A549 (cell line): ENCODE measurements at regions not wholly inside any gene's neighbourhood (a gene's known extent, or its start where the extent isn't known, plus 50 kb on each side); places are given as distances from the start of the nearest gene placed in this dataset.

ENCODE experiments used
- ATAC-seq, 2 experiments: fragments of 200-7000 bp in 1 of 2; fragments of >200 bp in 1 of 2; cut with Nextera tagmentation in 1 of 2; cut with Tn5 transposase in 1 of 2; 3 replicates each; pipeline versions ENCODE4 v1.8.0 to v1.9.1; 2018 to 2020; ENCODE audit warnings: mild to moderate bottlenecking in 1 of 2, moderate library complexity in 1 of 2
- CTCF ChIA-PET: fragments of 300-600 bp; sonication (Branson Sonifier 250); formaldehyde crosslinking; extraction: SDS; loops from one replicate; lab custom pipeline; 2021; ENCODE audit warnings: antibody characterized with exemption, inconsistent platforms; lab: Yijun Ruan, JAX
- POLR2A ChIA-PET: fragments of 350-600 bp; formaldehyde crosslinking; extraction: SDS; loops from one replicate; lab custom pipeline; 2021; ENCODE audit warnings: antibody characterized with exemption, inconsistent platforms; lab: Yijun Ruan, JAX
- DNase-seq, 2 experiments: peaks; one replicate each; pipeline versions ENCODE4 v3.0.0 to v3.0.0-alpha.2; 2011 to 2016; ENCODE audit warnings: low read depth in 1 of 2, low spot score in 1 of 2
- FAIRE-seq: peaks from 2 replicates; lab custom pipeline; 2011; peaks lifted over from hg19 to GRCh38; lab: Jason Lieb, UNC
- H3K27ac ChIP-seq, 2 experiments: fragments of >200 bp; sonication (Bioruptor Twin); formaldehyde crosslinking; 3 replicates each; pipeline ENCODE4 v1.5.1; 2016 to 2017
- H3K4me1 ChIP-seq: fragments of >200 bp; sonication (Bioruptor Twin); formaldehyde crosslinking; 3 replicates; pipeline ENCODE4 v1.6.1; 2016
- H3K4me2 ChIP-seq: fragments of >200 bp; sonication (Bioruptor Twin); formaldehyde crosslinking; 3 replicates; pipeline ENCODE4 v1.6.1; 2016
- H3K4me3 ChIP-seq: fragments of >200 bp; sonication (Bioruptor Twin); formaldehyde crosslinking; 3 replicates; pipeline ENCODE4 v1.5.1; 2016
- H3K9me3 ChIP-seq: fragments of >200 bp; sonication (Bioruptor Twin); formaldehyde crosslinking; 3 replicates; pipeline ENCODE4 v1.6.1; 2016
- BHLHE40 ChIP-seq: IDR thresholded peaks from 2 replicates; pipeline ENCODE4 v1.6.1; 2012; ENCODE audit warnings: low read depth, low read length, inconsistent platforms
- CBX8 ChIP-seq: fragments of 200-600 bp; sonication (generic); IDR thresholded peaks from 2 replicates; pipeline ENCODE4 v1.6.1; 2016
- CEBPB ChIP-seq, 2 experiments: fragments of >200 bp in 1 of 2; sonication (Bioruptor Twin) in 1 of 2; formaldehyde crosslinking in 1 of 2; IDR thresholded peaks; 2 replicates each; pipeline ENCODE4 v1.6.1; 2012 to 2016
- CHD2 ChIP-seq: fragments of 150-350 bp; IDR thresholded peaks from 2 replicates; pipeline ENCODE4 v1.6.1; 2014; ENCODE audit warnings: low read length; ENCODE audit not compliant: partially characterized antibody
- ESRRA ChIP-seq: fragments of 150-350 bp; IDR thresholded peaks from 2 replicates; pipeline ENCODE4 v1.6.1; 2014; ENCODE audit warnings: mild to moderate bottlenecking, low read length, borderline replicate concordance
- FOSL2 ChIP-seq, 2 experiments: fragments of 450-650 bp in 1 of 2; fragments of >200 bp in 1 of 2; sonication (Bioruptor Twin) in 1 of 2; formaldehyde crosslinking; IDR thresholded peaks; 2 replicates each; pipeline versions ENCODE4 v1.5.0 to v1.6.1; 2016 to 2020; ENCODE audit warnings: mild to moderate bottlenecking in 1 of 2, moderate library complexity in 1 of 2
- GATA3 ChIP-seq: IDR thresholded peaks from 2 replicates; pipeline ENCODE4 v1.6.1; 2012; ENCODE audit warnings: borderline replicate concordance
- HDAC2 ChIP-seq: fragments of 200-600 bp; sonication (generic); IDR thresholded peaks from 2 replicates; pipeline ENCODE4 v1.6.1; 2016
- HOXA7 ChIP-seq: fragments of 250-450 bp; sonication (Bioruptor Pico); IDR thresholded peaks from 2 replicates; pipeline ENCODE4 v1.5.0; 2020; ENCODE audit warnings: mild to moderate bottlenecking, moderate library complexity
- HOXB13 ChIP-seq: fragments of 250-450 bp; sonication (Bioruptor Pico); IDR thresholded peaks from 2 replicates; pipeline ENCODE4 v1.5.0; 2020; ENCODE audit warnings: low read depth, mild to moderate bottlenecking, moderate library complexity
- HOXB5 ChIP-seq: fragments of 250-450 bp; sonication (Bioruptor Pico); IDR thresholded peaks from 2 replicates; pipeline ENCODE4 v1.5.0; 2020; ENCODE audit warnings: mild to moderate bottlenecking, moderate library complexity
- MAFK ChIP-seq: fragments of 450-650 bp; IDR thresholded peaks from 2 replicates; pipeline ENCODE4 v1.6.1; 2014; ENCODE audit not compliant: partially characterized antibody
- MAZ ChIP-seq: fragments of 150-350 bp; IDR thresholded peaks from 2 replicates; pipeline ENCODE4 v1.6.1; 2014; ENCODE audit warnings: antibody characterized with exemption, low read depth, low read length, borderline replicate concordance
- NFE2L2 ChIP-seq: fragments of 150-350 bp; conservative IDR thresholded peaks from 2 replicates; pipeline ENCODE4 v1.6.1; 2014; ENCODE audit warnings: low read length
- PHF8 ChIP-seq: fragments of 200-600 bp; sonication (generic); IDR thresholded peaks from 2 replicates; pipeline ENCODE4 v1.6.1; 2016; ENCODE audit warnings: low read depth, mild to moderate bottlenecking, antibody characterized with exemption, moderate library complexity, borderline replicate concordance
- RAD21 ChIP-seq, 2 experiments: fragments of >200 bp in 1 of 2; sonication (Bioruptor Twin) in 1 of 2; formaldehyde crosslinking in 1 of 2; IDR thresholded peaks in 1 of 2; conservative IDR thresholded peaks in 1 of 2; 2 replicates in 1 of 2; 3 replicates in 1 of 2; pipeline ENCODE4 v1.6.1; 2012 to 2018; ENCODE audit warnings: inconsistent platforms in 1 of 2
- RCOR1 ChIP-seq: fragments of 150-350 bp; IDR thresholded peaks from 2 replicates; pipeline ENCODE4 v1.6.1; 2014; ENCODE audit warnings: antibody characterized with exemption, low read length, low read depth
- REST ChIP-seq: fragments of 200-600 bp; sonication (generic); IDR thresholded peaks from 2 replicates; pipeline ENCODE4 v1.6.1; 2016; ENCODE audit warnings: antibody characterized with exemption, mild to moderate bottlenecking, moderate library complexity
- RFX5 ChIP-seq: fragments of 450-650 bp; IDR thresholded peaks from 2 replicates; pipeline ENCODE4 v1.7.1; 2014; ENCODE audit warnings: antibody characterized with exemption, mild to moderate bottlenecking, moderate library complexity
- SREBF2 ChIP-seq: fragments of 450-650 bp; IDR thresholded peaks from 2 replicates; pipeline ENCODE4 v1.6.1; 2014; ENCODE audit warnings: mild to moderate bottlenecking, moderate library complexity
- TP53 ChIP-seq: fragments of 250-450 bp; sonication (Bioruptor Pico); IDR thresholded peaks from 2 replicates; pipeline ENCODE4 v1.5.0; 2021; ENCODE audit warnings: mild to moderate bottlenecking, moderate library complexity
- USF2 ChIP-seq: fragments of 450-650 bp; IDR thresholded peaks from 2 replicates; pipeline ENCODE4 v1.6.1; 2014; ENCODE audit warnings: antibody characterized with exemption
- ZFP36 ChIP-seq: fragments of 450-650 bp; IDR thresholded peaks from 2 replicates; pipeline ENCODE4 v1.6.1; 2014; ENCODE audit warnings: borderline replicate concordance; ENCODE audit not compliant: partially characterized antibody
- ZNF302 ChIP-seq: fragments of 250-450 bp; sonication (Bioruptor Pico); IDR thresholded peaks from 2 replicates; pipeline ENCODE4 v1.9.0; 2021; ENCODE audit warnings: inconsistent platforms, mild to moderate bottlenecking, moderate library complexity
- WGBS: methylation state at CpG from one replicate; pipeline ENCODE4 v1.1.6; 2017; ENCODE audit errors: missing lambda C conversion rate; 5-methylcytosine and 5-hydroxymethylcytosine counted together

- TF ChIP-seq HOXA7: no peak
- no peak for TF ChIP-seq HOXB13
- TF ChIP-seq HDAC2: no peak
- TF ChIP-seq BHLHE40: no peak
- TF ChIP-seq RAD21 (conservative IDR thresholded peaks at IDR 0.05 in 1 of 2, IDR thresholded peaks at IDR 0.05 in 1 of 2): peak in 1 of 2 experiments; percentile 53; a peak in 2 of 5 replicates
- no peak for TF ChIP-seq REST
- no peak for TF ChIP-seq SREBF2
- no peak for TF ChIP-seq CBX8
- no peak for TF ChIP-seq RFX5
- TF ChIP-seq HOXB5 (CRISPR knock-in tag): no peak
- no peak for TF ChIP-seq ZNF302 (CRISPR knock-in tag)
- TF ChIP-seq FOSL2 (IDR thresholded peaks at IDR 0.05): no peak
- TF ChIP-seq FOSL2 (CRISPR knock-in tag; IDR thresholded peaks at IDR 0.05): peak; percentile 80
- TF ChIP-seq ZFP36: no peak
- no peak for TF ChIP-seq ESRRA
- no peak for TF ChIP-seq CHD2
- no peak for TF ChIP-seq TP53
- no peak for TF ChIP-seq PHF8
- no peak for TF ChIP-seq RCOR1
- TF ChIP-seq NFE2L2: no peak
- TF ChIP-seq, all 56 proteins: peak for 11
These were observed 487.4 kb upstream of the ZEB2 start (continued) for GRCh38 chr2:145007093-145007959.

- no peak overlapping the region for H3K4me2 ChIP-seq
- H3K9me3 ChIP-seq: no peaks in the 10 kb centered on the region
- CTCF ChIA-PET: no interaction called here
- TF ChIP-seq MAFK: no peak
- no peak for TF ChIP-seq USF2
- TF ChIP-seq CEBPB (IDR thresholded peaks at IDR 0.05): no peak
- TF ChIP-seq MAZ: no peak
- no peak for TF ChIP-seq GATA3
- DNase-seq (no peak), ATAC-seq (peak in 1 of 2 experiments; percentile 44; a peak in 1 of 6 replicates), FAIRE-seq (no peak)
- no peak overlapping the region for H3K27ac ChIP-seq
- H3K4me1 ChIP-seq: peaks cover 17% of the 10 kb centered on the region
- POLR2A ChIA-PET: no interaction called here
- no peak overlapping the region for H3K4me3 ChIP-seq
- 94% methylated on average over 1 of the region's 1 CpG for WGBS
These were observed 482.7 kb upstream of the ZEB2 start for GRCh38 chr2:145002624-145003023.
